Fibroblast of villous mesenchyme (primary cell): ENCODE measurements at regions not wholly inside any gene's neighbourhood (a gene's known extent, or its start where the extent isn't known, plus 50 kb on each side); places are given as distances from the start of the nearest gene placed in this dataset.

ENCODE experiments used
- DNase-seq: peaks from one replicate; pipeline ENCODE4 v3.0.0-alpha.2; 2010; ENCODE audit warnings: low read depth
- H3K4me3 ChIP-seq: 2 replicates; pipeline ENCODE4 v1.5.1; 2011; ENCODE audit warnings: low read depth, mild to moderate bottlenecking, low read length
- TF ChIP-seq, protein P1 (sequence below): IDR thresholded peaks from 2 replicates; pipeline ENCODE4 v1.5.1; 2012; ENCODE audit warnings: low read depth, mild to moderate bottlenecking, low read length; ENCODE audit not compliant: insufficient read depth

DNA sequence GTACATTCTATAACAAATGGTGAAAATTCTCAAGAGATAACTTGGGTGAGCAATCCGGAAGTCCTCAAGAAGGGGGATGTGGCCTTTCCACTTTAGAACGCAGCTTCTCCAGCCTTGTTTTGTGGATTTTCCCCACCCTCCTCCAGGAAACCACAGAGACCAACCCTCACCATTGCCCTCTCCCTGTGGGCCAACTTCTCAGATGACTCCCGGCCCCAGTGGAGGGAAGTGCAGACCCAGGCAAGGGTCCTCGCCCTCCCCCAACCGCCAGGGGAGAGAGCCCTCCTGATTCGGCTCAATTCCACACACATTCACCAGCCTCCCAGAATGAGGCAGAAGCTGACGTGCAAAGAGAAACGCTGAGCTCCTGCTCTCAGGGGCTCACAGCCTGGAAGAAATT lies 277.2 kb downstream of the EIPR1 start:
- TF ChIP-seq, protein P1, sequence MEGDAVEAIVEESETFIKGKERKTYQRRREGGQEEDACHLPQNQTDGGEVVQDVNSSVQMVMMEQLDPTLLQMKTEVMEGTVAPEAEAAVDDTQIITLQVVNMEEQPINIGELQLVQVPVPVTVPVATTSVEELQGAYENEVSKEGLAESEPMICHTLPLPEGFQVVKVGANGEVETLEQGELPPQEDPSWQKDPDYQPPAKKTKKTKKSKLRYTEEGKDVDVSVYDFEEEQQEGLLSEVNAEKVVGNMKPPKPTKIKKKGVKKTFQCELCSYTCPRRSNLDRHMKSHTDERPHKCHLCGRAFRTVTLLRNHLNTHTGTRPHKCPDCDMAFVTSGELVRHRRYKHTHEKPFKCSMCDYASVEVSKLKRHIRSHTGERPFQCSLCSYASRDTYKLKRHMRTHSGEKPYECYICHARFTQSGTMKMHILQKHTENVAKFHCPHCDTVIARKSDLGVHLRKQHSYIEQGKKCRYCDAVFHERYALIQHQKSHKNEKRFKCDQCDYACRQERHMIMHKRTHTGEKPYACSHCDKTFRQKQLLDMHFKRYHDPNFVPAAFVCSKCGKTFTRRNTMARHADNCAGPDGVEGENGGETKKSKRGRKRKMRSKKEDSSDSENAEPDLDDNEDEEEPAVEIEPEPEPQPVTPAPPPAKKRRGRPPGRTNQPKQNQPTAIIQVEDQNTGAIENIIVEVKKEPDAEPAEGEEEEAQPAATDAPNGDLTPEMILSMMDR: no peak
- H3K4me3 ChIP-seq: no peak overlapping the region
- DNase-seq: no peak

DNA sequence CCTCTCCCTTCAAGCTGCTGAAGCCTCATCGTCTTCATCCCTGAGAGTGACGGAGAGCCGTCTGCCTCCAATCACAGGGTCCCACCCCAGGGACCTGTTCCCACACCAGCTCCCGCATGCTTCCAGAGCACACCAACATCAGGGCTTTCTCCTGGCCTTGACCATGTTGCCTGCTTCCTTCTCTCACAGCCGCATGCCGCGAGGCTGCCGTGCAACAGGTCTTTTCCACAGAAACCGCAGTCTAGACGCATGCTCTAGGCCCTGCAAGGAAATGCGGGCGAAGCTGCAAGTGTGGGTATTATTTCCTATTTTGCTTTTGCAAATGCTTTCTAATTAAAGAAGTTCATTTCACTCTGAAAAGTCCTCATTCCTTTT lies 277.8 kb downstream of the EIPR1 start:
- TF ChIP-seq, protein P1: no peak
- no peak for DNase-seq

DNA sequence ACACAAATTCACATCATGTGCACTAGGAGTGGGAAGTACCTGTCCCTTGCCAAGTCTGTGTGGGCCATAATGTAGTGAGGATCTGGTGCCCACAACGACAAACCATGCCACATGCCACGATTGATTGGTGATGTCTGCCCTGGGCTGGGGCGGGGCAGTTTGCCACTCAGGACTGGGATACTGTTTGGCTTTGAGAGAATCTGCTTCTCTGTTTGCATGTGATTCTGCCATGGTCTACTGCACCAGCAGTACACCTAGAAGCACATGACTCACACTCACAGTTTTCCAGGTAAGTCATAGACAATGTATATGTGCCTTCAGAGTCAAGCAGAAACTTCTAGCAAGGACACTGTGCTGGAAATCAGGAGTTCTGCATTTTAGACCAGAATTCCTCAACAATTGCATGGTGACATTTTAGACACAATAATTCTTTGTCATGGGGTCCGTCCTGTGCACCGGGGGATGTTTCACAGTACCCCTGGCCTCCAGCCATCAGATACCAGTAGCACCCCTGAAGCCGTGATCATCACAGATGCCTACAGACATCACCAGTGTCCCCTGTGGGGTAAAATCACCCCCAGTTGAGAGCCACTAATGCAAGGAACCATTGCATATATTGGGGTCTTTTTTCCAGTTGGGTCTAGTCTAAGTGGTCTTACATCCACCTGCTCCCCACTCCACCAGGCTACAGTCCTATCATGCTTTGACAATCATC lies 278.3 kb downstream of the EIPR1 start:
- DNase-seq: no peak
- TF ChIP-seq, protein P1: no peak
- H3K4me3 ChIP-seq: no peak overlapping the region

More for the DNA sequence above, 277.8 kb downstream of the EIPR1 start:
- H3K4me3 ChIP-seq: no peak overlapping the region

DNA sequence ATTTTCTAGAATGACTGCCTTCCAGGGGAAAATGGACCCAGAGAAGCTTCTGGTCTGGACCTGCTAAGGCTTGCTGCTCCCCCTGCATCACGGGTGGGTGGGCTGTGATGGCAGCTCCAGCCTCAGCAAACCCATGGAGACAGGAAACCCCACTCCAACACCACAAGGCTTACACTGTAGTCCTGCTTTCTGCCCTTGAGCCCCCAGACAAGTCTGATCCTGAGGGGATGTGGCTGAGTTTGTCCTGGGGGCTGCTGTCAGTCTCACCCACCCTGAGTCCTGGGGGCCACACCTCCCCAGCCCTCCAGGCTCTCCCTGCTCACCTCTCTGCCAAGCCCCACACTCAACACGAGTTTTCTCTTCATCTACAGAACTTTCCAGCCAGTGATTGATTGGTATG lies 279.4 kb downstream of the EIPR1 start:
- no peak overlapping the region for H3K4me3 ChIP-seq
- DNase-seq: no peak
- TF ChIP-seq, protein P1: no peak

DNA sequence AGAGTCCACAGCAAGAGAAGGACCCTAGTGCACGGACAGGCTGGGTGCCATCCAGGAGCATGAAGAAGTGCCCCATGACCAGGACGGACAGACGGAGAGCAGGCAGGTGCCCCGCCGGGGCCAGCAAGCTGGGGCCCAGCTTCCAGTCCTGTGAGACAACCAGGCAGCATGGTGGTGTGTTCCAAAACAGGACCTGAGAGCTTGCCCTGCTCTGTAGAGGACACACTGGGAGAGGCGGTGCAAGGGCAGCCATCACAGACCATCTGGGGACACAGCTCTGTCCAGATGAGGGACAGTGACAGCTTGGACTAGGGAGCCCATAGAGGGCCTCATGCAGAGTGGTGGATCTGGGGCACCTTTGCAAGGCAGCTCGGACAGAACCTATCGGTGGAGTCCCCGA lies 279.8 kb downstream of the EIPR1 start:
- TF ChIP-seq, protein P1: no peak
- no peak overlapping the region for H3K4me3 ChIP-seq
- no peak for DNase-seq

DNA sequence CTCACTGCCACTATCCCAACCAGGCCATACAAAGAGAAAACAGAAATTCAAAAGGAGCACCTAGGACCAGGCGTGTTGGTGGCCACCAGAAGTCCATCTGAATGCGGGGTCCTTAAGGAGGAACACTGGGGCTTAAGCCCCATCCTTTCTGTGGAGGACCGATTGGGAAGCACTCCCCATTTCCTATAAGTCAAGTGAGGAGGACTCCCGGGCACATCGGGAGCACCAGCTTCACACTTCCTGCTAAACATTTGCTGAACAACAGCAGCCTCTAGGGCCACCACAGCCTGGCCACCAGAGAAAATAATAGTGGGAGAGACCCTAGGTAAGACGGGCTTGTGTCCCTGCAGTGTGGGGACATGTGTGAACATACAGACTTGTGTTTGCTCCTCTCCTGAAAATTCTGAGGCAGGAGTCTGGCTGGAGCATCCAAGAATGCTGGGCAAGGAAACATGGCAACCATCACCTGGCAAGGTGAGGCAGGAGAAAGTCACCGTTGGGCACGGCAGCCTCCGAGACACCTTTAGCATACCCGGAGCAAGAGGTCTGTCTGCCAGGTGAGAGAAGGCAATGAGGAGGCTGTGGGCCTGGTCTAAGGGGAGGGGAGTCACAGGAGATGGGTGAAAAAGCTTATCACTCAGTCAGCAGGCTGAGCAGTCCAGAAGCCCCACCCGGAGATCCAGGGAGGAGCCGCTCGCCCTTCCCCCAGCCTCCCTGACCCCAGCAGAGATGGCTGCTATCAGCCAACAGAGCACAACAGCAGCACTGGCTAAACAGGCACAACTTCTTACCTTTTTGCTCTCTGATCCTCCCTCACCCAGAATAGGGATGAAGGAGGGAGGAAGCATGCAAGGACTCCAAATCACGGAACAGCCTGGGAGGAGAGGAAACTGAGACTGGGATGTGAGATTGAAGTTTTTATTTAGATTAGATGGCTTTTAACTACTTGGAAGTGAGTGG lies 282.3 kb downstream of the EIPR1 start:
- TF ChIP-seq, protein P1: no peak
- no peak overlapping the region for H3K4me3 ChIP-seq
- no peak for DNase-seq
